CD4-positive, alpha-beta T cell (primary cell): ENCODE measurements at regions not wholly inside any gene's neighbourhood (a gene's known extent, or its start where the extent isn't known, plus 50 kb on each side); places are given as distances from the start of the nearest gene placed in this dataset.

Source experiments
- ATAC-seq: fragments of 200-7000 bp; cut with Tn5 transposase; one replicate; pipeline ENCODE4 v1.10.0; 2022; ENCODE audit warnings: mild to moderate bottlenecking; ENCODE audit not compliant: poor library complexity
- CTCF ChIA-PET: fragments of 350-600 bp; sonication (Branson Sonifier 250); formaldehyde crosslinking; loops from one replicate; lab custom pipeline; 2021; ENCODE audit warnings: antibody characterized with exemption, inconsistent platforms; lab: Charles Lee
- POLR2A ChIA-PET: fragments of 350-600 bp; sonication (Branson Sonifier 250); formaldehyde crosslinking; loops from one replicate; lab custom pipeline; 2021; ENCODE audit warnings: antibody characterized with exemption, inconsistent platforms; lab: Charles Lee
- DNase-seq, 14 experiments: peaks; one replicate each; pipeline ENCODE4 v3.0.0-alpha.2; 2013 to 2020; ENCODE audit warnings: mixed read lengths in 2 of 14
- H3K27ac ChIP-seq, 2 donors: one replicate each; pipeline versions ENCODE4 v1.5.1 to v1.7.0; 2013; ENCODE audit warnings: low read length in 2 of 2, low read depth in 1 of 2, mild to moderate bottlenecking in 1 of 2
- H3K27me3 ChIP-seq, 2 experiments: 1 replicate in 1 of 2; 2 replicates in 1 of 2; pipeline versions ENCODE4 v1.6.1 to v1.7.0; 2013; ENCODE audit warnings: low read length in 2 of 2, control low read depth in 1 of 2, mild to moderate bottlenecking in 1 of 2, moderate library complexity in 1 of 2; ENCODE audit not compliant: insufficient read depth in 2 of 2, control insufficient read depth in 1 of 2
- H3K36me3 ChIP-seq: one replicate; pipeline ENCODE4 v1.6.1; 2013; ENCODE audit warnings: low read length, control low read depth; ENCODE audit not compliant: insufficient read depth
- H3K4me1 ChIP-seq: one replicate; pipeline ENCODE4 v1.6.1; 2013; ENCODE audit warnings: low read length, control low read depth; ENCODE audit not compliant: insufficient read depth
- H3K4me3 ChIP-seq: one replicate; pipeline ENCODE4 v1.5.1; 2013; ENCODE audit warnings: mild to moderate bottlenecking, low read length, moderate library complexity
- H3K9me3 ChIP-seq, 2 experiments: 1 replicate in 1 of 2; 2 replicates in 1 of 2; pipeline versions ENCODE4 v1.6.1 to v1.7.0; 2013; ENCODE audit warnings: low read length in 2 of 2, mild to moderate bottlenecking in 2 of 2, control low read depth in 1 of 2, moderate library complexity in 1 of 2; ENCODE audit not compliant: control insufficient read depth in 1 of 2, insufficient read depth in 1 of 2
- H3K27ac Mint-ChIP-seq: one replicate; pipeline ENCODE4 v1.8.0; 2020; ENCODE audit warnings: mixed read lengths
- H3K27me3 Mint-ChIP-seq: one replicate; pipeline ENCODE4 v1.8.0; 2021; ENCODE audit warnings: mixed read lengths
- H3K36me3 Mint-ChIP-seq: one replicate; pipeline ENCODE4 v1.8.0; 2021; ENCODE audit warnings: low read depth, mixed read lengths
- H3K4me1 Mint-ChIP-seq: one replicate; pipeline ENCODE4 v1.8.0; 2021; ENCODE audit warnings: low read depth, mixed read lengths
- H3K4me3 Mint-ChIP-seq: one replicate; pipeline ENCODE4 v1.8.0; 2020; ENCODE audit warnings: mild to moderate bottlenecking, mixed read lengths
- H3K9me3 Mint-ChIP-seq: one replicate; pipeline ENCODE4 v1.8.0; 2020; ENCODE audit warnings: mixed read lengths
- CTCF ChIP-seq: fragments of 200-600 bp; IDR thresholded peaks from one replicate; pipeline ENCODE4 v1.8.0; 2022; ENCODE audit warnings: antibody characterized with exemption, mild to moderate bottlenecking
- intact Hi-C, 2 experiments: fragments of 100-400 bp; cut with DNase I in 1 of 2; cut with micrococcal nuclease in 1 of 2; formaldehyde crosslinking; loops; one replicate each; pipeline versions ENCODE4 v1.15.1 to v1.9.0; 2023 to 2025; cut with DNase I, micrococcal nuclease

DNA sequence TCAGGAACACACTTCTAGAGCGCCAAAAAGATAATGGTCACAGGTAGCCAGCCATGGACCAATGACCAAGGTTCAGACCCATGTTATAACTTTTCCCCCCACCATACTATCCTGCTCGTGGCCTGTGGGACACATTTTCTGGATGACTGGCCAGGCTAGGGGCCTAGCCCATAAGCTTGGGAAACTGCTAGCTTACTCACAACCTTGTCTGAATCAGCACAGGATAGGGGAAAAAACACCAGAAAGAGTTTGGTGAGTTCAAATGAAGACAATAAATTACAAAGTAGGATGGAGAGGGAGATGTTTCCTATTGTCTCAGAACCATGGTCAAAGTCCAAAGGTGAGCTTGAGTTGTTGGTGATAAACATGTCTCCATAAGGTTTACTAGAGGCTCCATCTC, 156.3 kb upstream of the CCDC68 start:
- no peak overlapping the region for H3K4me3 Mint-ChIP-seq
- intact Hi-C loops = no loop called here
- no peaks in the 10 kb centered on the region for H3K9me3 ChIP-seq
- no peak overlapping the region for H3K4me3 ChIP-seq
- no peak overlapping the region for H3K27ac Mint-ChIP-seq
- no peak overlapping the region for H3K27ac ChIP-seq
- no peaks in the 10 kb centered on the region for H3K4me1 Mint-ChIP-seq
- POLR2A ChIA-PET = no interaction called here
- H3K9me3 Mint-ChIP-seq = peaks cover 2% of the 10 kb centered on the region
- H3K27me3 ChIP-seq = no peaks in the 10 kb centered on the region
- no peaks in the 10 kb centered on the region for H3K36me3 Mint-ChIP-seq
- no peaks in the 10 kb centered on the region for H3K36me3 ChIP-seq
- H3K4me1 ChIP-seq = no peaks in the 10 kb centered on the region
- no peak for TF ChIP-seq CTCF
- peaks cover 4% of the 10 kb centered on the region for H3K27me3 Mint-ChIP-seq
- ATAC-seq (no peak), DNase-seq (no peak)
- CTCF ChIA-PET = no interaction called here

- Histone ChIP-seq H3K36me3 (no peaks in the 10 kb centered on the region), H3K27ac (no peak overlapping the region), H3K4me1 (no peaks in the 10 kb centered on the region), H3K9me3 (no peaks in the 10 kb centered on the region), H3K4me3 (no peak overlapping the region), H3K27me3 (no peaks in the 10 kb centered on the region)
- DNase-seq (no peak), ATAC-seq (no peak)
- intact Hi-C loops = no loop called here
- H3K27ac Mint-ChIP-seq = no peak overlapping the region
- peaks cover 2% of the 10 kb centered on the region for H3K9me3 Mint-ChIP-seq
- no peak for TF ChIP-seq CTCF
- ChIA-PET CTCF (no interaction called here), POLR2A (no interaction called here)
- H3K4me1 Mint-ChIP-seq = no peaks in the 10 kb centered on the region
- peaks cover 4% of the 10 kb centered on the region for H3K27me3 Mint-ChIP-seq
- H3K4me3 Mint-ChIP-seq = no peak overlapping the region
- H3K36me3 Mint-ChIP-seq = no peaks in the 10 kb centered on the region
Measured at GRCh38 chr18:55114876-55115275, 155.6 kb upstream of the CCDC68 start.

DNA sequence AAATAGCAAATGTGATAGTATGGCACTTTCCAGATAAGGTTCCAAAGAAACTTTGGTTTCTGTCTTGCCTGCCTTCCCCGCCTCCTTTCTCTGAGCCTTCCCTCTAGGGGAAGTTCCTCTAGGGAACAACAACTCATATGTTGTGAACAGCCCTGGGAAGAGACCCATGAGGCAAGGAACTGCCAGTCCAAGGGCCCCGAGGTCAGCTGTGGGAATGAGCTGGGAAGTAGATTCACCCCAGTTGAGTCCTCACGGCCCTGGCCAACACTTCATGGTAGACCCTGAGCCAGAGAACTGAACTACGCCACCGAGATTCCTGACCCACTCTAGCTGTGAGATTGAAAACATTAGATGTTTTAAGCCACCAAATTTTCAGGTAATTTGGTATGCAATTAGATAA, 154.5 kb upstream of the CCDC68 start:
- no peaks in the 10 kb centered on the region for H3K4me1 Mint-ChIP-seq
- Histone ChIP-seq H3K27ac (no peak overlapping the region), H3K27me3 (no peaks in the 10 kb centered on the region), H3K4me1 (no peaks in the 10 kb centered on the region), H3K9me3 (no peaks in the 10 kb centered on the region), H3K4me3 (no peak overlapping the region), H3K36me3 (no peaks in the 10 kb centered on the region)
- intact Hi-C loops = no loop called here
- DNase-seq = no peak
- peaks cover 2% of the 10 kb centered on the region for H3K9me3 Mint-ChIP-seq
- ChIA-PET CTCF (no interaction called here), POLR2A (no interaction called here)
- peaks cover 4% of the 10 kb centered on the region for H3K27me3 Mint-ChIP-seq
- TF ChIP-seq CTCF = no peak
- ATAC-seq = no peak
- no peak overlapping the region for H3K4me3 Mint-ChIP-seq
- H3K27ac Mint-ChIP-seq = no peak overlapping the region
- no peaks in the 10 kb centered on the region for H3K36me3 Mint-ChIP-seq
